ENCODE measurements at regions not wholly inside any gene's neighbourhood (a gene's known extent, or its start where the extent isn't known, plus 50 kb on each side); places are given as distances from the start of the nearest gene placed in this dataset.

DNA sequence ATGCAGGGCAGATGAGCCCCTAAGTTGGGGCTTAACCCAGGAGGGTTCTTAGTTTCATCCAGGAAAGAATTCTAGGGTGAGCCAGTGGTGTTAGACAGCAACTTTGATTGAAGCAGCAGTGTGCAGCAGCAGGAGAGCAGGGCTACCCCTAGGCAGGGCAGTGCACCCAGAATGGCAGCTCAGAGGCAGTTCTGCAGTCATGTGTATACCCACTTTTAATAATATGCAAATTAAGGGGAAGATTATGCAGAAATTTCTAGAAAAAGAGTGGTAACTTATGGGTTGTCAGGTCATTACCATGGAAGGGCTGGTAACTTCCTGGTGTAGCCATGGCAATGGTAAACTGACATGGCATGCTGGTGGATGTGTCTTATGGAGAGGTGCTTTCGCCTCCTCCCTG, 297.5 kb downstream of the PCNX1 start:
- TF ChIP-seq CTCF (IDR thresholded peaks at IDR 0.05; ENCODE audit: insufficient read depth, low read length, poor library complexity, severe bottlenecking) (no peak), EZH2phosphoT487 (conservative IDR thresholded peaks at IDR 0.05; ENCODE audit: low read length) (no peak)

Measured in SU-DHL-6 (cell line).